Caco-2 (cell line): ENCODE measurements at regions not wholly inside any gene's neighbourhood (a gene's known extent, or its start where the extent isn't known, plus 50 kb on each side); places are given as distances from the start of the nearest gene placed in this dataset.

Experiments
- BruUV-seq: library from RNA; stranded (reverse); fragments of 400-500 nt; replicated peaks from 2 replicates; lab custom pipeline; 2021; lab: Mats Ljungman, UMichigan
- CTCF ChIA-PET: fragments of 300-600 bp; sonication (Branson Sonifier 250); formaldehyde crosslinking; loops from one replicate; lab custom pipeline; 2022; ENCODE audit warnings: antibody characterized with exemption; lab: Charles Lee
- POLR2A ChIA-PET: fragments of 300-600 bp; sonication (Branson Sonifier 250); formaldehyde crosslinking; loops from one replicate; lab custom pipeline; 2022; ENCODE audit warnings: antibody characterized with exemption; lab: Charles Lee
- DNase-seq, 2 experiments: peaks; one replicate each; pipeline versions ENCODE4 v3.0.0 to v3.0.0-alpha.2; 2020 to 2022
- H3K27me3 ChIP-seq: replicated peaks from 2 replicates; pipeline ENCODE4 v1.6.0; 2011; ENCODE audit warnings: low read length; ENCODE audit not compliant: control insufficient read depth, insufficient read depth
- H3K36me3 ChIP-seq: 2 replicates; pipeline ENCODE4 v1.5.1; 2011; ENCODE audit warnings: low read length; ENCODE audit not compliant: control insufficient read depth, insufficient read depth
- H3K4me1 ChIP-seq: fragments of 250-450 bp; sonication (Bioruptor Pico); 2 replicates; pipeline ENCODE4 v1.5.1; 2020; ENCODE audit warnings: mild to moderate bottlenecking
- H3K4me3 ChIP-seq: 2 replicates; pipeline ENCODE4 v1.5.1; 2011; ENCODE audit warnings: low read depth, mild to moderate bottlenecking, control low read depth, low read length
- H3K9me3 ChIP-seq: fragments of 250-450 bp; sonication (Bioruptor Pico); 2 replicates; pipeline ENCODE4 v1.5.1; 2020; ENCODE audit warnings: mild to moderate bottlenecking, moderate library complexity
- H3K27ac Mint-ChIP-seq: one replicate; pipeline ENCODE4 v1.8.0; 2022; ENCODE audit warnings: mixed read lengths; ENCODE audit not compliant: unreplicated experiment
- H3K27me3 Mint-ChIP-seq: one replicate; pipeline ENCODE4 v1.8.0; 2022; ENCODE audit warnings: mixed read lengths; ENCODE audit not compliant: insufficient read depth, unreplicated experiment
- H3K36me3 Mint-ChIP-seq: one replicate; pipeline ENCODE4 v1.8.0; 2022; ENCODE audit warnings: mild to moderate bottlenecking, mixed read lengths; ENCODE audit not compliant: insufficient read depth, unreplicated experiment
- H3K4me1 Mint-ChIP-seq: one replicate; pipeline ENCODE4 v1.8.0; 2022; ENCODE audit warnings: low read depth, mixed read lengths; ENCODE audit not compliant: unreplicated experiment
- H3K4me3 Mint-ChIP-seq: one replicate; pipeline ENCODE4 v1.8.0; 2022; ENCODE audit warnings: mild to moderate bottlenecking, moderate library complexity, mixed read lengths; ENCODE audit not compliant: unreplicated experiment
- H3K9me3 Mint-ChIP-seq: one replicate; pipeline ENCODE4 v1.8.0; 2022; ENCODE audit warnings: mixed read lengths; ENCODE audit not compliant: unreplicated experiment
- CTCF ChIP-seq, 2 experiments: fragments of 200-600 bp in 1 of 2; IDR thresholded peaks; 1 replicate in 1 of 2; 2 replicates in 1 of 2; pipeline versions ENCODE4 v1.5.1 to v1.8.0; 2011 to 2022; ENCODE audit warnings: antibody characterized with exemption in 1 of 2, control low read depth in 1 of 2, inconsistent platforms in 1 of 2, low read depth in 1 of 2, low read length in 1 of 2, mild to moderate bottlenecking in 1 of 2, moderate library complexity in 1 of 2; ENCODE audit not compliant: insufficient read depth in 1 of 2, severe bottlenecking in 1 of 2, unreplicated experiment in 1 of 2
- intact Hi-C: fragments of 100-400 bp; cut with micrococcal nuclease; formaldehyde crosslinking; loops from one replicate; pipeline ENCODE4 v1.10.0; 2022; ENCODE audit not compliant: unreplicated experiment

- ChIA-PET POLR2A (no interaction called here), CTCF (no interaction called here)
- Histone ChIP-seq H3K36me3 (no peaks in the 10 kb centered on the region), H3K9me3 (no peaks in the 10 kb centered on the region), H3K4me3 (no peak overlapping the region), H3K27me3 (no peaks in the 10 kb centered on the region), H3K4me1 (no peaks in the 10 kb centered on the region)
- intact Hi-C loops: no loop called here
- no peaks in the 10 kb centered on the region for H3K36me3 Mint-ChIP-seq
- no peak for TF ChIP-seq CTCF (IDR thresholded peaks at IDR 0.05; ENCODE audit: insufficient read depth in 1 of 2, low read depth in 1 of 2, low read length in 1 of 2, severe bottlenecking in 1 of 2, unreplicated experiment in 1 of 2)
- peaks cover 3% of the 10 kb centered on the region for H3K27me3 Mint-ChIP-seq
- no peak overlapping the region for H3K4me3 Mint-ChIP-seq
- no TSS peak for BruUV-seq
- H3K27ac Mint-ChIP-seq: no peak overlapping the region
- DNase-seq: no peak
- H3K4me1 Mint-ChIP-seq: peaks cover 2% of the 10 kb centered on the region
- peaks cover 8% of the 10 kb centered on the region for H3K9me3 Mint-ChIP-seq
These were observed 92.5 kb upstream of the HDGFL1 start for GRCh38 chr6:22476811-22477390.

GRCh38 chr6:22497276-22497675 is 72.1 kb upstream of the HDGFL1 start:
- H3K9me3 Mint-ChIP-seq: no peaks in the 10 kb centered on the region
- no peak for DNase-seq
- intact Hi-C loops: no loop called here
- no peaks in the 10 kb centered on the region for H3K36me3 Mint-ChIP-seq
- CTCF ChIA-PET: no interaction called here
- H3K27me3 Mint-ChIP-seq: no peaks in the 10 kb centered on the region
- H3K9me3 ChIP-seq: no peaks in the 10 kb centered on the region
- H3K4me1 Mint-ChIP-seq: no peaks in the 10 kb centered on the region
- H3K4me3 Mint-ChIP-seq: no peak overlapping the region
- no peak overlapping the region for H3K4me3 ChIP-seq
- no peaks in the 10 kb centered on the region for H3K4me1 ChIP-seq
- POLR2A ChIA-PET: no interaction called here
- no peak overlapping the region for H3K27ac Mint-ChIP-seq
- no peak for TF ChIP-seq CTCF (IDR thresholded peaks at IDR 0.05; ENCODE audit: insufficient read depth in 1 of 2, low read depth in 1 of 2, low read length in 1 of 2, severe bottlenecking in 1 of 2, unreplicated experiment in 1 of 2)
- no peaks in the 10 kb centered on the region for H3K36me3 ChIP-seq
- BruUV-seq: no TSS peak
- H3K27me3 ChIP-seq: no peaks in the 10 kb centered on the region

- no peaks in the 10 kb centered on the region for H3K36me3 Mint-ChIP-seq
- ChIA-PET CTCF (no interaction called here), POLR2A (no interaction called here)
- H3K4me1 Mint-ChIP-seq: no peaks in the 10 kb centered on the region
- no peak overlapping the region for H3K4me3 Mint-ChIP-seq
- Histone ChIP-seq H3K36me3 (no peaks in the 10 kb centered on the region), H3K27me3 (no peaks in the 10 kb centered on the region), H3K9me3 (no peaks in the 10 kb centered on the region), H3K4me3 (no peak overlapping the region), H3K4me1 (no peaks in the 10 kb centered on the region)
- H3K27ac Mint-ChIP-seq: no peak overlapping the region
- no peaks in the 10 kb centered on the region for H3K27me3 Mint-ChIP-seq
- H3K9me3 Mint-ChIP-seq: no peaks in the 10 kb centered on the region
- intact Hi-C loops: no loop called here
- no peak for TF ChIP-seq CTCF (IDR thresholded peaks at IDR 0.05; ENCODE audit: insufficient read depth in 1 of 2, low read depth in 1 of 2, low read length in 1 of 2, severe bottlenecking in 1 of 2, unreplicated experiment in 1 of 2)
- no peak for DNase-seq
- BruUV-seq: no TSS peak
These were observed 69.6 kb upstream of the HDGFL1 start for GRCh38 chr6:22499815-22500214.
